Dermis microvascular lymphatic vessel endothelial cell (primary cell): ENCODE measurements at regions not wholly inside any gene's neighbourhood (a gene's known extent, or its start where the extent isn't known, plus 50 kb on each side); places are given as distances from the start of the nearest gene placed in this dataset.
"Not testable (repeated sequence)": the region's sequence is repeated elsewhere in the genome, so short reads cannot be mapped to it uniquely, and the experiment has no call there.

Experiments
- DNase-seq, 2 donors: peaks; one replicate each; pipeline versions ENCODE4 v3.0.0 to v3.0.0-alpha.2; 2010; ENCODE audit warnings: low read depth in 2 of 2

GRCh38 chr7:131648491-131648890 is 92.1 kb upstream of the PODXL start:
- DNase-seq, result no peak

GRCh38 chr7:131646203-131646602 is 89.8 kb upstream of the PODXL start:
- no peak for DNase-seq

GRCh38 chr7:131642429-131642828 is 86.0 kb upstream of the PODXL start:
- peak in 1 of 2 donors; percentile 48 for DNase-seq

GRCh38 chr7:131640686-131641085 is 84.3 kb upstream of the PODXL start:
- DNase-seq, result no peak

GRCh38 chr7:131638641-131639430 is 82.4 kb upstream of the PODXL start:
- no peak for DNase-seq

- DNase-seq, result no peak
Observed at GRCh38 chr7:131637859-131638258, 81.4 kb upstream of the PODXL start.

- peak in 1 of 2 donors; percentile 53 for DNase-seq
Observed at GRCh38 chr7:131636092-131636491, 79.7 kb upstream of the PODXL start.

GRCh38 chr7:131634197-131634596 is 77.8 kb upstream of the PODXL start:
- DNase-seq, result not testable (repeated sequence)

- DNase-seq, result peak; percentile 75 to 89
Observed at GRCh38 chr7:131633342-131633843, 77.0 kb upstream of the PODXL start.

GRCh38 chr7:131630427-131630826 is 74.0 kb upstream of the PODXL start:
- no peak for DNase-seq

- DNase-seq, result peak in 1 of 2 donors; percentile 74
Observed at GRCh38 chr7:131629217-131629882, 72.9 kb upstream of the PODXL start.

GRCh38 chr7:131628634-131629033 is 72.2 kb upstream of the PODXL start:
- DNase-seq, result no peak

- DNase-seq, result no peak
Observed at GRCh38 chr7:131627735-131628190, 71.3 kb upstream of the PODXL start.

- no peak for DNase-seq
Observed at GRCh38 chr7:131626643-131627042, 70.2 kb upstream of the PODXL start.

GRCh38 chr7:131625817-131626372 is 69.5 kb upstream of the PODXL start:
- peak in 1 of 2 donors; percentile 81 for DNase-seq

GRCh38 chr7:131625345-131625744 is 68.9 kb upstream of the PODXL start:
- DNase-seq, result peak in 1 of 2 donors; percentile 34

- DNase-seq, result peak; percentile 90 to 97
Observed at GRCh38 chr7:131624536-131624935, 68.1 kb upstream of the PODXL start.

- DNase-seq, result peak; percentile 98 to 99
Observed at GRCh38 chr7:131623154-131623553, 66.7 kb upstream of the PODXL start.

GRCh38 chr7:131621652-131622051 is 65.2 kb upstream of the PODXL start:
- DNase-seq, result no peak

GRCh38 chr7:131620673-131621609 is 64.5 kb upstream of the PODXL start:
- DNase-seq, result peak in 1 of 2 donors; percentile 44
